Calu3 (cell line): ENCODE measurements at regions not wholly inside any gene's neighbourhood (a gene's known extent, or its start where the extent isn't known, plus 50 kb on each side); places are given as distances from the start of the nearest gene placed in this dataset.

Experiments
- BruUV-seq: library from RNA; stranded (reverse); fragments of 400-500 nt; replicated peaks from 2 replicates; lab custom pipeline; 2021; lab: Mats Ljungman, UMichigan
- CTCF ChIA-PET: fragments of 300-600 bp; sonication (Branson Sonifier 250); formaldehyde crosslinking; loops from one replicate; lab custom pipeline; 2022; ENCODE audit warnings: antibody characterized with exemption; lab: Charles Lee
- DNase-seq: peaks from one replicate; pipeline ENCODE4 v3.0.0; 2022
- H3K27ac Mint-ChIP-seq: one replicate; pipeline ENCODE4 v1.8.0; 2022; ENCODE audit warnings: mixed read lengths; ENCODE audit not compliant: unreplicated experiment
- H3K27me3 Mint-ChIP-seq: one replicate; pipeline ENCODE4 v1.8.0; 2022; ENCODE audit warnings: mixed read lengths; ENCODE audit not compliant: unreplicated experiment
- H3K36me3 Mint-ChIP-seq: one replicate; pipeline ENCODE4 v1.8.0; 2022; ENCODE audit warnings: mild to moderate bottlenecking, moderate library complexity, mixed read lengths; ENCODE audit not compliant: insufficient read depth, unreplicated experiment
- H3K4me1 Mint-ChIP-seq: one replicate; pipeline ENCODE4 v1.8.0; 2022; ENCODE audit warnings: mild to moderate bottlenecking, low read depth, mixed read lengths; ENCODE audit not compliant: unreplicated experiment
- H3K4me3 Mint-ChIP-seq: one replicate; pipeline ENCODE4 v1.8.0; 2022; ENCODE audit warnings: mild to moderate bottlenecking, low read depth, moderate library complexity, mixed read lengths; ENCODE audit not compliant: unreplicated experiment
- H3K9me3 Mint-ChIP-seq: one replicate; pipeline ENCODE4 v1.8.0; 2022; ENCODE audit warnings: low read depth, mixed read lengths; ENCODE audit not compliant: unreplicated experiment
- intact Hi-C: fragments of 100-400 bp; cut with micrococcal nuclease; formaldehyde crosslinking; loops from one replicate; pipeline ENCODE4 v1.10.0; 2022; ENCODE audit not compliant: unreplicated experiment
- TF ChIP-seq, protein P1 (sequence below): fragments of 200-600 bp; IDR thresholded peaks from one replicate; pipeline ENCODE4 v1.8.0; 2022; ENCODE audit warnings: antibody characterized with exemption; ENCODE audit not compliant: unreplicated experiment

DNA sequence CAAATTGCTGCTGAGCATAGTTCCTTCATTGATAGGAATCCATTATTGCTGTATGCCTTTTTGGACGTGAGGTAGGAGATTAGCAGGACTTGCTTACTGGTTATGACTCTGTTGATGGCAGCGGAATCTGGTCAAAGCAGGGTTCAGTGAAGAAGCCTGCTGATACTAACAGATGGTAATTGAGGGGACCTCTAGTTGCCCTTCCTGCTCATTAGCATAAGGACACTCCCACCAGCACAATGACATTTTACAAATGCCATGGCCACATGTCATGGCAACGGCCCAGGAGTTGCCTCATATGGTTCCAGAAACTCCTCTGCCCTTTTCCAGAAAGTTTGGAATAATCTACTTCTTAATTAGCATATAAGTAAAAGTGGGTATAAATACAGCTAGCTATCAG, 417.5 kb downstream of the CDC14C start:
- DNase-seq = no peak

DNA sequence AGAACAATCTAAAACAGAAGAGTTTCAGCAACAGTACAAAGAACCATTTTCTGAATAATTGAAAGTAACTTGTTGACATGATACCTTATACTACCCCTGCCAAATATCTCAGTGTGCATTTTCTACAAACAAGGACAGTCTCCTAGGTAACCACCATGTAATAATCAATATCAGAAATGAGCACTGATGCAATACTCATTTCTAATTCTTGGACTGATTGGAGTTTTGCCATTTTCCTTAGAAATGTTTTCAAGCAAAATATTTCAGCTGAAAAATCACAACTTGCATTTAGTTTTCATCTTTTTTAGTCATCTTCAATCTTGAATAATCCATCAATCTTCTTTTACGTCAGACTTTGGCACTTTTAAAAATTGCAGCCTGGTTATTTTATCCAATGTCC, 420.2 kb downstream of the CDC14C start:
- intact Hi-C loops = no loop called here
- no peak overlapping the region for H3K27ac Mint-ChIP-seq

More for the DNA sequence above, 417.5 kb downstream of the CDC14C start:
- no peaks in the 10 kb centered on the region for H3K27me3 Mint-ChIP-seq
- no peaks in the 10 kb centered on the region for H3K4me1 Mint-ChIP-seq
- H3K4me3 Mint-ChIP-seq = no peak overlapping the region
- peaks cover 8% of the 10 kb centered on the region for H3K9me3 Mint-ChIP-seq
- H3K27ac Mint-ChIP-seq = no peak overlapping the region
- TF ChIP-seq, protein P1, sequence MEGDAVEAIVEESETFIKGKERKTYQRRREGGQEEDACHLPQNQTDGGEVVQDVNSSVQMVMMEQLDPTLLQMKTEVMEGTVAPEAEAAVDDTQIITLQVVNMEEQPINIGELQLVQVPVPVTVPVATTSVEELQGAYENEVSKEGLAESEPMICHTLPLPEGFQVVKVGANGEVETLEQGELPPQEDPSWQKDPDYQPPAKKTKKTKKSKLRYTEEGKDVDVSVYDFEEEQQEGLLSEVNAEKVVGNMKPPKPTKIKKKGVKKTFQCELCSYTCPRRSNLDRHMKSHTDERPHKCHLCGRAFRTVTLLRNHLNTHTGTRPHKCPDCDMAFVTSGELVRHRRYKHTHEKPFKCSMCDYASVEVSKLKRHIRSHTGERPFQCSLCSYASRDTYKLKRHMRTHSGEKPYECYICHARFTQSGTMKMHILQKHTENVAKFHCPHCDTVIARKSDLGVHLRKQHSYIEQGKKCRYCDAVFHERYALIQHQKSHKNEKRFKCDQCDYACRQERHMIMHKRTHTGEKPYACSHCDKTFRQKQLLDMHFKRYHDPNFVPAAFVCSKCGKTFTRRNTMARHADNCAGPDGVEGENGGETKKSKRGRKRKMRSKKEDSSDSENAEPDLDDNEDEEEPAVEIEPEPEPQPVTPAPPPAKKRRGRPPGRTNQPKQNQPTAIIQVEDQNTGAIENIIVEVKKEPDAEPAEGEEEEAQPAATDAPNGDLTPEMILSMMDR = no peak
- intact Hi-C loops = no loop called here
- CTCF ChIA-PET = no interaction called here
- BruUV-seq = no TSS peak
- no peaks in the 10 kb centered on the region for H3K36me3 Mint-ChIP-seq

DNA sequence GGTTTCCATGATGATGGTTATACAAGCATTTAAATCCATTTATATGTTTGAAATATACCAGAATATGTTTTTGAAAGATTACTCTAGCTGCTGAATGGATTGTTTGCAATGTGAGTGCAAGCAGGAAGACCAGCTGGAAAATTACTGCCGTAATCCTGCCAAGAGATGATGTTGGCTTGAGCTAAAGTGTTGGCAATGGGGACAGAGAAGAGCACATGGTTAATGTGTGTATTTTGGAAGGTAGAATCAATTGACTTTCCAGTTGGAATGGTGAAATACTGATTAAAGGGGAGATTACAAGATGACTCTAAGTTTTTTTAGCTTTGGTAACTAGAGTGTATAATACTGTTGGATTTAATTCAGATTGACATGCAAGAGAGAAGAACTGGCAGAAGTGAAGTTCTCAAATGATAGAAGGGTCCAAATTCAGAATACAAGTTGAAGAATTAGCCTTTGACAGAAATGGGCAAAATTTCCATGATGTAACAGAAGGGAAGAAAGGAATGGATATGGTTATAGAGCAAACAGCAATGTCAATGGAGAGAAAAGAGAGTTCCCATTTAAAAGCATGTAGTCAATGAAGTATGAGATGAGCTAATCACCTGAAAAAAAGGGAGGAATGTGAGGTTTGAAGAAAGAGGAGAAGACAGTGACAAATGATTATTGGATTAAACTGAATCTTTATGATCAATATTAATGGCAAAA, 422.0 kb downstream of the CDC14C start:
- Mint-ChIP-seq H3K4me1 (no peaks in the 10 kb centered on the region), H3K36me3 (no peaks in the 10 kb centered on the region), H3K9me3 (peaks cover 8% of the 10 kb centered on the region), H3K4me3 (no peak overlapping the region), H3K27me3 (no peaks in the 10 kb centered on the region), H3K27ac (no peak overlapping the region)
- BruUV-seq = no TSS peak
- no peak for DNase-seq
- intact Hi-C loops = no loop called here
- TF ChIP-seq, protein P1 = no peak
- CTCF ChIA-PET = no interaction called here

More for the DNA sequence above, 420.2 kb downstream of the CDC14C start:
- no peak for DNase-seq
- no peaks in the 10 kb centered on the region for H3K27me3 Mint-ChIP-seq
- peaks cover 8% of the 10 kb centered on the region for H3K9me3 Mint-ChIP-seq
- TF ChIP-seq, protein P1 = no peak
- H3K4me1 Mint-ChIP-seq = no peaks in the 10 kb centered on the region
- no peaks in the 10 kb centered on the region for H3K36me3 Mint-ChIP-seq
- CTCF ChIA-PET = no interaction called here
- H3K4me3 Mint-ChIP-seq = no peak overlapping the region
- BruUV-seq = no TSS peak

DNA sequence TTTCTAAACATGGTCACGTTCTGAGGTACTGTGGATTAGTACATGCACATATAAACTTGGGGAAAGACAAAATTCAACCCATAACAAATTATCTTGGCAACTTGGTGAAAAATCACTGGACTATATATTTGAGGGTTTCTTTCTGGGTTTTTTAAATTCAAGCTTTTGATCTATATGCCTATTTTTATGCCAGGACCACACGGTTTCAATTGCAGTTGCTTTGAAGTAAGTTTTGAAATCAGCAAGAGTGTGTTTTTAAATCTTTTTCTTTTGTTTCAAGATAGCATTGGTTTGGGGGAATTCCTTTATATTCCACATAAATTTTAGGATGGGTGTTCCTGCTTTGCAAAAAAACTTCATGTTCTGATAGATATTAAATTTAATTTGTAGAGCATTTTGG, 406.4 kb upstream of the VWC2 start:
- intact Hi-C loops = no loop called here
- H3K36me3 Mint-ChIP-seq = no peaks in the 10 kb centered on the region
- no peak for DNase-seq
- no peaks in the 10 kb centered on the region for H3K4me1 Mint-ChIP-seq
- H3K9me3 Mint-ChIP-seq = peaks cover 13% of the 10 kb centered on the region
- TF ChIP-seq, protein P1 = no peak
- H3K27me3 Mint-ChIP-seq = no peaks in the 10 kb centered on the region
- no TSS peak for BruUV-seq
- H3K27ac Mint-ChIP-seq = no peak overlapping the region
- no peak overlapping the region for H3K4me3 Mint-ChIP-seq
- CTCF ChIA-PET = interaction anchor here (0.6 kb wide), 1 partner anchor 1205 kb away, joined by 3 read pairs; no protein-coding TSS in a partner anchor
